Breast epithelium (tissue), 3 donors: ENCODE measurements at regions not wholly inside any gene's neighbourhood (a gene's known extent, or its start where the extent isn't known, plus 50 kb on each side); places are given as distances from the start of the nearest gene placed in this dataset.

Experiments used
- POLR2A ChIP-seq: fragments of 450-650 bp; IDR thresholded peaks from one replicate; pipeline ENCODE4 v1.6.1; 2016; ENCODE audit warnings: antibody characterized with exemption, mild to moderate bottlenecking, moderate library complexity
- POLR2AphosphoS5 ChIP-seq, 3 donors: sonication (generic); formaldehyde crosslinking; IDR thresholded peaks; one replicate each; pipeline ENCODE4 v1.6.1; 2017; ENCODE audit warnings: antibody characterized with exemption in 3 of 3

GRCh38 chr17:13410214-13410613, 191.5 kb downstream of the HS3ST3A1 start:
- no peak for TF ChIP-seq POLR2AphosphoS5 (IDR thresholded peaks at IDR 0.05)
- no peak for TF ChIP-seq POLR2A
